CD4-positive, alpha-beta T cell treated with Interleukin-15 for 1 hour (primary cell): ENCODE measurements at regions not wholly inside any gene's neighbourhood (a gene's known extent, or its start where the extent isn't known, plus 50 kb on each side); places are given as distances from the start of the nearest gene placed in this dataset.

Source experiments
- DNase-seq: peaks from one replicate; pipeline ENCODE4 v3.0.0-alpha.2; 2020

DNA sequence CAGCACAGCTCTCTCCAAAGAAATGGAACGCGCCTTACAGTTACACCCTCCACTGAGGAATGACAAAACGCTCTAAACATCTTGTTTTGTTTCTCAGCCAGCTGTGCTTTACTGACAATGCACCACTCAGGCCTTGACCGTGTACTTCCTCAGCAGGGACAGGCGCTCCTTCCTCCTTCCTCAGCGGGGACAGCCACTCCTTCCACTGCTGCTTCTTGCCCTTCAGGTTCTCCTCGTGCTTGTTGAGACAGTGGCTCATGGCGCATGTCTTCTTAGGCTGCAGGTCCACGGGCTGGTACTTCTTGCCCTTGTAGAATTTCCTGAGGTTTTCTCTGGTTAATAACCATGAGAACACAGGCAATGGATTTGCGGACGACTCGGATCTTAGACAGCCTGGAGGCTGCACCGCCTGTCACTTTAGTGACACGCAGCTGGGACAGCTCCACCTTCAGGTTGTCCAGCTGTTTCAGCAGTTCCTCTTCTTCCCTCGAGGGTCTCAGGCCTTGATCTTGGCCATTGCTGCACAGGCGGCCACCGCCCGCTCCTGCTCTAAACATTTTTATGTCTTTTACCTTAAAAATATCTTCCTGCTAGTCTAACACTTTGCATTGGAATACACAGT is 613.8 kb downstream of the BRD1 start:
- DNase-seq: peak; percentile 2

DNA sequence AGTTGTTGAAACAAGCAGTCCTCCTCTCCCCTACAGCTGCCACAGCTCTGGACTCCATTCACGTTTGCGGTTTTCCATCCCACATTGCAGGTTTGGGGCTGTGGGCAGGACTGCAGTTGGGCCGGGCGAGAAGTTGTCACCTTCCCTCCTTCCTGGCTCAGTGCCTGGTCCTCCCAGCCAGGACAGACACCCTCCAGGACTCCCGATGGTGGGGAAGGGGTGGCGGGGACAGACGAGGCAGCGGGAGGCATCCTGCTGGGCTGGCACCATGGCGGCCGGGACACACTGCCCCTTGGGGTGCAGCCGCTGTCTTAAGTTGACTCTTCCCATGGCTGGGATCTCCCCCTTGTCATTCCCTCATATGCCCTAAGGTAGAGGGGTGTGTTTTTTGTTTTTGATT is 615.2 kb downstream of the BRD1 start:
- peak; percentile 13 for DNase-seq

DNA sequence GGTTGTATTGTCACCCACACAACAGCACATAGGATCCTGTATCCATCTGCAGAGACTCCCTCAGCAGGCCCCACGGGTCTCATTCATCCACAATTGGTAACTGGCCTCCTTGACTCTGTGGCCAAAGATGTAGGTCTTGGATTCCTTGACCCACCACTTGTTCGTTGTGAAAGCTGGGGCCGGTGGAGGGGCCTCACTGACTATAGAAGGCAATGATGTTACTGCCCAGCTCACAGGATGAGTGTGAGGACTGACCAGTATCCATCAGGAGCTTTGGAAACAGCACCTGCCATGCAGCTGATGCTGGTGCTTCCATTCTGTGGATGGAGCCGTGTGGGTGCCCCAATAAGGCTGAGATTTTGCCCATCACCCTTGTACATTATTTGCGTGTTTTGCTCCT is 615.7 kb downstream of the BRD1 start:
- no peak for DNase-seq

DNA sequence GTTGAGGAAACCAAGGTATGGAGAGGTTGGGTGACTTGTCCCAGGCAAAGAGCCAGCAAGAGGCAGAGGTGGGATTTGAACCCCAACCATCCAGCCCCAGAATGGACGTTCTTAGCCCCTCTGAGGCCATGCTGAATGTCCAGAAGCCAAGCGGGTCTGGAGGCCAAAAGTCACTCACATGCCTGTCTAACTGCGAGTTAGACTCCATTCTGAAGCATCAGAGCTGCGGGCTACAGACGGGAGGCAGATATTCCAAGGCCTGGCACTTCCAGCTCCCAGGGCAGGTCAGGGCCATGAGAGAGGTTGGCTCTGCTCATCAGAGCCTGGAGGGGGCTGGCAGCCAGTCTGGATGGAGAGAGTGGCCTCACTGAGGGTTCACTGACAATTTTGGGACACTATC is 616.5 kb downstream of the BRD1 start:
- peak; percentile 5 for DNase-seq

DNA sequence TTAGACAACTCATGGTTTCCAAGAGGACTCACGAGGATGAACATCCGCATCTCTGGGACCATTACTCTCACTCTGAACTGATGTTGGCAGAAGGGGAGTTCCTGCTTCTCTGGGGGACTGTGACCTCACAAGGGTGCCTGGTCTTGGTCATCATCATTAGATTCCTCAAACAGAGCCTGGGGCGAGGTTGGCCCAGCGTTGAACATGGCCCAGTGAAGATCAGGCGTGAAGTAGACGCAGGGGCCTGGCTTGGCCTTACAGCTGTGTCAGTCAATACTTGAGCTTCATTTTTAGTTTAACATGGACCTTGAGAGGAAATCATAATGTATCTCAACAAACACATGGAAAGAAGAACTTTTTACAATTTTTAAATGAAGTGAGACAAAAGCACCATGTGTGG is 617.1 kb downstream of the BRD1 start:
- DNase-seq: no peak

DNA sequence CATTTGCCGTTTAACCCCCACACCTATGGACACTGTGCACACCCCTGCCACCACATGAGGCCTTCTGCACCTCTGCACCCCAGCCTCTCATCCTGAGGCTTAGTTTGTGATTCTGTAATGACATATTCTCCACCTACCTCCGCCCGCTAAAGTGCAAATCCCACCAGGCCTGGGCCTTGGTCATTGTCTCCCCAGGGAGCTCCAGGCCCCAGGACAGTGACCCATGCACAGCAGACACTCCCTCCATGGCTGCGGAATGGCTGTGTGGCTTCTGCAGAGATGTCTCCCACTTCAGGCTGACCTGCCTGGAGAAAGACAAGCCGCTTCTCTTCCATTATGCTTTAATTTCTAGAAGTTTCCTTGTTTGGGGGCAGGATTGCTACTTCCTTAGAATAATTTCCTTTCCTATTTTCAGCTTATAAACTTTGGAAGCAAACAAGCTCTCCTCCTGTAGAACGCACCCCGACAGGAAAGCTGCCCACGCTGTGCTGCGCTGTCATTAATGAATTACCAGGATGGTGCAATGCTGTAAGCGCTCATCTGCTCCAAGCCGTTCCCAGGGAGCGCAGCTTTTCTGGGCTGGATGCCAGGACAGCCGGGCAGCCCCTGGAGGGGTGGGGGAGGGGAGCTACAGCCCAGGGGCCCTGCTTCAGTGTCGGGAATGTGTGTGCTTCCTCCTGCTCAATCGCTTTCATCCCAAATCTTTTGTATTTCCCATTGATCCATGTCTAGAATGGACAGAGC is 618.0 kb downstream of the BRD1 start:
- peak; percentile 1 for DNase-seq

DNA sequence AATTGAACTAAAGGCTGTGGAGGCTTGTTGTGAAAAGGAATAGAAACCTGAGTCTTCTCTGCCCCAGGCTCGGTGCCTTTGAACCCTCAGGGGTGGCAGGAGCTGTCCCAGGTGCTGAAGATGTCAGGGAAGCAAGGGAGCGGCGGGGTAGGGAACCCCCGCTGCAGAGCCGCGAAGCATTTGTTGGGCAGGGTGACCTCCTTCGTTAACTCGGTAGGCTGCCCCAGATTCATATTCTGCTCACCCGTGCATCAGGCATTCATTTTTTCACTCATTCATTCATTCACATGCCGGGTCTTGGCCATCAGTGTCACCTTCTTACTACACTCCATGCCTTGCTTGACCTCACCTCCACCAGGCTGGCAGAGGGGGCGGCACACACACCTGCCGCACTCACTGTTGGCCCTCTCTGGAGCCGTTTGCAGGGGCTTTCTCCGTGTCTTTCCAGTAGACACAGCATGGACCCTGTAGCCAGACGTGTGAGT is 618.9 kb downstream of the BRD1 start:
- DNase-seq: peak; percentile 13

DNA sequence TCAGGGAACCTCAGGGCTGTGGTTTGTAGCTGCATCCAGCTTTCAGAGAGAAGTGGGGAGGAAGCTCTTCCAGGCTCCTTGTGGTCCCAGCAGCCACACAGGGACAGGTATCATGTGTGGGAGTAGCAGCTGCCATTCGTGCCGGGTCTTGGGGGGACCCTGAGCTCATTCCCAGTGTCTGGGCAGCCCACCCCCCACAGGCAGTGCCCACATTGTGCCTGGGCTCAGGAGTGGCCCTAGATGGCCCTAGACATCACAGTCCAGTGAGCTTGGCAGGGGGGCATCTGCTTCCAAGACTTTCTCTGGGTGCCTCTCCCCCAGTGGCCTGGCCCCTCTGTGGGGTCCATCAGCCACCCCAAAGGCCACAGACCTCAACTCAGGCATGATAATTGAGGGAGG is 619.7 kb downstream of the BRD1 start:
- DNase-seq: peak; percentile 14

DNA sequence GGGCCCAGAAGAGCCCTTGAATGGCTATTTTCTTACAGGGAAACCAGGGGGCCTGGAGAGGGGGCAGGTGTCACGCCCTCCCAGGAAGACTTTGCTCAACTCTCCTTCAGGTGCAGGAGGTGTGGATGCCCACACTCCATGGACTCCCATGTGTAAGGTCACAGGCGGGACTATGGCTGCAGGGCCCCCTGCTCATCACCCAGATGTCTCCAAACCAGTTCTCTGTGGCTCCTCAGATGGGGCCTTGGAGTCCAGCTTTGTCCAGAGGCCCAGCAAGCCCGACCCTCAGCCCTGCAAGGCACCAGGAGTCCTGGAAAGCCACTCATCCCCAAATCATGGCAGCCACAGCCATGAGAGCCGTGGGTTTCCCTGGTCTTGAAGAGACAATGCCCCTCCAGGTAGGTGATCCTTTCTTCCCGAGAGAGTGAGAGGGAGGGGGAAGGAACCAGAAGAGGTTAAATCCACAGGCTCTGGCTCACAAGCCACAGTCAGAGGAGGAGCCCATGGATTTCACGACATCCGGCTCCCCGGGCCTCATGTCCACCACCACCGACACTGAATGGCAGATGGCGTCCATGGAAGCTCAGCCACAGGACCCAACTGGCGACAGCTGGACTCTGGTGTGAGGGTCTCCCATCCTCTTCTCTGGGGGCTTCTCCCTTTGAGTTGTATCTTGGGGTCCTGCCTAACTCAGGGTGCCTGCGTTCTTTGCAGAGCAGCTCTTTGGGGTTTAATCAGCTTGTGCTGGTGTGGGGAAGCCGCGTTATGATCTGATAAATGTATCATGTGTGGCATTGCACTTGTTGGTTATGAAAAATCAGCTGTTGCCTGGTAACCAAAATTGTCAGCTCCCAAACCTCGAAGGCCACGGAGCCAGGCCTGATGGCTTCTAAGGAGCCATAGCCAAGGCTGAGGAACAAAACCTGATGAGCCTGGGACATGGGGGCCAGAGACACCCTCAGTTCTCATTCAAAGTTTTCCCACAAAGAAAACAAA is 620.4 kb downstream of the BRD1 start:
- peak; percentile 14 for DNase-seq

DNA sequence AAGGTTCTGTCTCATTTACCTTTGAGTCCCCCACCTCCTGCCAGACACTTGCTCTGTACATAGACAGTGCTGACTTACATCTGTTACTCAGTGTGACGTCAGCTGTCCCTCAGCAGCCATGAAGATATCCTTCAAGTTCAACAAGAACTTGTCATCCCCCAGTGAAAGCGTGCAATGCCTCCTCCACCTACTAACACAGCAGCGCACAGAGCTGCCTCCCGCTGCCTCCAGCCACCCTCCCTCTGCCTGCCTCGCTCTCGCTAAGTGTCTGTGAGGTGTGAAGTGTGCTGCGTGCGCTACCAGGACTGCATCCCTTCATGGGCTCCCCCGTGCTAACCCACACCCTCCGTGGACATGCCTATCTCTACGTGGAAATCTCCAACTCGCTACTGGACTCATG is 621.4 kb downstream of the BRD1 start:
- peak; percentile 4 for DNase-seq

DNA sequence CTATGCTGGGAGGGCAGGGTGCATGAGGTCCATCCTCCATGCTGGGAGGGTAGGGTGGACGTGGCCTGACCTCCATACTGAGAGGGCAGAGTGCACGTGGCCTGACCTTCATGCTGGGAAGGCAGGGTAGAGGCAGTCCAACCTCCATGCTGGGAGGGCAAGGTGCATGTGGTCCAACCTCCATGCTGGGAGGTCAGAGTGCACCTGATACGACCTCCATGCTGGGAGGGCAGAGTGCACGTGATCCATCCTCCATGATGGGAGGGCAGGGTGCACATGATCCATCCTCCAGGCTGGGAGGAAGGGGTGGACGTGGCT is 622.2 kb downstream of the BRD1 start:
- peak; percentile 1 for DNase-seq

DNA sequence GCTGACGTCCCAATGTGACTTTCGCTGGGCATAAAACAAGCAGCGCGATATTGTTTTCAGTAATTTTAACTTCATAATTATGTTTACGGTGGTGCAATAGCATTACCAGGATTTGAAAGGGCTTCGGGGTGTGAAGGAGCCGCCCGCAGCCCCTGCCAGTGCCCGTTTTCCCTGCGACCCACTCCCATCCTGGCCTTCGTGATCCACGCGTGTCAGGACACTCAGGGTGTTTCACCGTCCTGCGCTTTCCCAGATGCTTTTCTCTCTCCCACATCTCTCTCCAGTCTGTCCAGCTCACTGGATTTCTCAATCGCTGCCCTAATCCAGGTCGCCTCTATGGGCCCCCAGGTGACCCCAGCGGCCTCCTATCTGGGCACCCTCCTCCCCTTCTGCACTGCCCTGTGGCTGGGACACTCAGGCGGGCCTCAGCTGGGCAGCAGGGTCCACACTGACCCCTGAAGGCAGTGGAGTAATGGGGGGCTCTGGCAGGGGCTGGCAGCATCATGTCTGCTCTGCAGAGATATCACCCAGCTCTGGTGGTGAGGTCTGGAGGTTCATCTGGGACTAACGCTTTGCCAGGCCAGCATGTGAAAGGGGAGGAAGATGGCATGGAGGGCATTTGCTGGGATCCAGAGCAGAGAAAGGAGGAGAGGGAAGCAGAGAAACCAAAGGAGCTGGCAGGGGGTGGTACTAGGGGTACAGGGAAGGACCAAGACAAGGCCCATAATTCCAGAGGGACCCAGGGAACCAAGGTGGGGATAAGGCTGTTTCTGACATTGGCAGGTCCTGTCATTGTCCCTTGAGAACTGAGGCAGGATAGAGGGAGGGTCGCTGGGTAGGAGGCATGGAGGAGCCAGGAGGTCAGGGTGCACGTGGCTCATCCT is 622.8 kb downstream of the BRD1 start:
- peak; percentile 7 for DNase-seq

DNA sequence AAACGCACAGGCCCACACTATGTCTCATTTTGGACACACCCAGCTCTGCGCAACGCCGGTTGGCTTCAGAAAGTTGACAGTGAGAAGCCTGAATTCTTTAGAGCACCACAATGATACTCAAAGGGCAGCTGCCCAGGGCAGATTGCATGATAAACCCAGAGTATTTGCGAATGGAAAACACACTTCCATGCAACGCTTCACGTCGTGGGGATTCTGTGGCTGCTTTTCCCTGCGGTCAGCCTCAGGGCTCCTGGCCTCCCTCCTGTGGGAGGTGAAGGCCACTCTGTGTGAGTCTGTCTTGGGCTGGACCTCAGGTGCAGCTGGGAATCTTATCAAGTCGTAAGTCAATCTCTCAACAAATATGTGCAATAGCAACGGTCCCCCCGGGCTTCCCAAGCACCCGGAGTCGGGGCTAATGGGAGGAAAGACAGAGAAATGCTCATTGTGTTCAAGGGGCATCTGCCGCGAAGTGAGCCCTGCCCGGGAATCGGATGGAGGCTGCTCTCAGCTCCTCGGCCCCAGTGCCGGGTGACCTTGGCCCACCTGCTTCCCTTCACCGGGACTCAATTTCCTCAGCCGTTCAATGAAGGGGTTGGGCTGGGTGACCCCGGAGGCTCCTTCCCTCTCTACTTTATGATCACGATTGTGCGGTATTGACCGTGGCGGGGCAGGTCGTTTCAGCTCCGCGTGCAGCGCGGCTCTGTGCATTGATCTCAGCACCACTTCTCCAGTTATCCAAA is 623.6 kb downstream of the BRD1 start:
- DNase-seq: peak; percentile 4

DNA sequence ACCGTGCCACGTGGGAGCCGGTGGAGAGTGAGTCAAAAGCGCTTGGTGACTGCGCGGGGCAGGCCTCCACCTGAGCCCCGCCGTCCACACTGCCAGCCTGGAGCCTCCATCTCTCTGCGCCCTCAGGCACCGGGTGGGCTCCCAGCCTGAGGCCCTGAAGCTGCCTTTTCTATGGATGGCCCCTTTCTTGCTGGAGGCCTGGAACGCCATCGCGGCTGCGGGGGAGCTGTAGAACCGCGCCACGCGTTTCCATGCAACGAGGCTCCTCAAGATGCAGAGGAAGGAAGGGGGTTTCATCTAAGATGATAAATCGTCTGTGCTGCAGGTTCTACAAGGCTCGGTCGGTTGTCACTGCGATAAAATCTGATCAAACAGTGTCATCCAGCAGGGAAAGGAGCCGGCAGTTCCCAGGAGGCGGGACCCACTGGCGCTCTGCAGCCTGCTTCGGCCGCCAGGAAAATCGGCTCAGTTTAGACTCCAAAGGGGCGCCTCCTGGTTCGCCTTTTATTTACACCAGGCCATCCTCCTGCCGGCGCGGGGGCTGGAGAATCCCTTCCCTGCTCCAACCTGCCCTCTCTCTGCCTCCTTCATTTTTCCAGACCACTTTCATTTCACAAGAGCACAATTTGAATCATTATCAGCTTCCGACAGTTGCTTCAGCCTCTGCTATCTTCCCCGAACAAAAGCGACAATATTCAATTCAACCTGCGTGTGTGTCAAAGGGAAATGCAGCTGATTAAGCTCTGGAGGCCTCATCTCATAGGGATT is 624.4 kb downstream of the BRD1 start:
- peak; percentile 5 for DNase-seq

DNA sequence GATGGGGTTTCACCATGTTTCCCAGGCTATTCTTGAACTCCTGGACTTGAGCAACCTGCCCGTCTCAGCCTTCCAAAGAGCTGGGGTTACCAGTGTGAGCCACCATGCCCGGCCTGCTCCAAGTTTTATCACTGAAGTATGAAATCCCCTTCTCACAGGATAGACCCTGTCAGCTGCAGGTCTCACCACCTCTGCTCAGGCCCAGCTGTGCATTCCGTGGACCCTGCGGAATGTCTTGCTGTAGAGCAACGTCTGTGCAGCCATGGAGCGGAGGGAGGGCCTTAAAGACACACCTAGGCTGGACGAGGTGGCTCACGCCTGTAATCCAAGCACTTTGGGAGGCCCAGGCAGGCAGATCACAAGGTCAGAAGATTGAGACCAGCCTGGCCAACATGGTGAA is 625.4 kb downstream of the BRD1 start:
- peak; percentile 5 for DNase-seq

DNA sequence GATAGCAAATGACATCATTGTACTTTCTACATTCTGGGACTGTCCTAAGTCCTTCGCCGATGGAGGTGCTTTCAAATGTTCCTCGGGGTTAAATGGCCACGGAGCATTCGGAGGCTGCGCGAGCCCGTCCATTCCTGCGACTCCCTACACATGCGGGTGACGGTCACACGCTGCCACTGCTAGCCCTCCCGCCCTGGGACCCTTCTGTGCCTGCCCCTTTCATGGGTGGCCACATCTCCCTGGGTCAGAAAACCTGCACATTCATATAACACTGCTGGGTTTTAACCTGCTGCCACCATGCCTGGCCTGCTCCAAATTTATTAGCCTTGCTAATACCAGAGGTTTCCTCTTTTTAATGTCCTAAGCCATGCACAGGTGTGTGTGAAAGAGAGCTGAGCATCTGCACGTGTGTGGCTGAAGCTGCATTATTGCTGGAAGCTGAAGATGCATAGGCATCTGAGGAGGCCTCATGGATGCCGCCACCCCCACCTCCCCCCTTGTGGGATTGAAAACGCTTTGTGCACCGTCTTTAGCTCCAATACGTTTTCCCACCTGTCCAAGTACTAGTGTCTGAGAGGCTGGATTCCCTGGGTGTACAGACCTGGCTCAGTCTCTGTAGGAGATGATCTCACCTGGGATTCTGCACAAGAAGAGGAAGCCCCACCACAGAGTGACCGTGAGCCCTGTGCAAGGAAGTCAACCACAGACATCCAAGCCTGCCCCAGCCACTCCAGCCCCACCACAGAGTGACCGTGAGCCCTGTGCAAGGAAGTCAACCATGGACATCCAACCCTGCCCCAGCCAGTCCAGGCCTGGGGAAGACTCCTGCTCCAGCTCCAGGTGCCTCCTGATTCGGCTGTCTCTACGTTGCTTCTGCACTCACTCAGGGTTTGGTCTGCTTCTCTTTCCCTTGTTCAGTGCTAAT is 626.4 kb downstream of the BRD1 start:
- DNase-seq: peak; percentile 12

DNA sequence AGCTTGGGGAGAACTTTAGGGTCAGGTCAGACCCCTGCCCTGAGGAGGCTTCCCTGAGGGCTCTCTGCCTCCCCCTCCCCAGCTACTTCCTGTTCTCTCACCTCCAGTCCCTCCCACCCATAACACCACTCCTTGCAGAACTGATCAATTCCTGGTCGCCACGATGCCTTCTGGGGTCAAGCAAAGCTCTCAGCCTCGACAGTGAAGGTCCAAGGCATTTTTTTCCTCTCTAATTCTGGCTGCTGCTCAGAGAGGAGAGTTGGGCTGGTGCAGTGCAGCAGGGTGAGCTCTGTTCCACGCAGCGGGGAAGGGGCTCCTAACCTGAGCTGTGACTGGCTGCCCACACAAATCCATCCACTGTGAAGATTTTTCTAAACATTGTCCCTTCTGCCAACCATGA is 628.4 kb downstream of the BRD1 start:
- peak; percentile 10 for DNase-seq

DNA sequence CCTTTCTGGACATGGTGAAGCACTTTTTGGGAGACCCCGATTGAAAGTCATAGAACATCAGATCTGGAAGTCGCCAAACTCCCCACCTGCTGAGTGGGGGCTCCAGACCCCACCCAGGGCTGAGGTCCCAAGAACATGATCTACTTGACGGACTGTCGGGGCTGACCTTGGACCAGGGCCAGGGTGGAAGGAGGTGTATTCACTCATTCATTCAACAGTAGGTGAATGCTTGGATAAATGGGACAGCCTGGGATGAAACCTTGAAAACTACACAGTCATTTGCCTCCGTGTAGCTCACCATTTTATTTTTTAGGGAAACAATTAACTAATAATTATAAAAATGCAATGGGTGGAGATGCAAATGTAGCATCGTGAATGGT is 629.0 kb downstream of the BRD1 start:
- peak; percentile 2 for DNase-seq

DNA sequence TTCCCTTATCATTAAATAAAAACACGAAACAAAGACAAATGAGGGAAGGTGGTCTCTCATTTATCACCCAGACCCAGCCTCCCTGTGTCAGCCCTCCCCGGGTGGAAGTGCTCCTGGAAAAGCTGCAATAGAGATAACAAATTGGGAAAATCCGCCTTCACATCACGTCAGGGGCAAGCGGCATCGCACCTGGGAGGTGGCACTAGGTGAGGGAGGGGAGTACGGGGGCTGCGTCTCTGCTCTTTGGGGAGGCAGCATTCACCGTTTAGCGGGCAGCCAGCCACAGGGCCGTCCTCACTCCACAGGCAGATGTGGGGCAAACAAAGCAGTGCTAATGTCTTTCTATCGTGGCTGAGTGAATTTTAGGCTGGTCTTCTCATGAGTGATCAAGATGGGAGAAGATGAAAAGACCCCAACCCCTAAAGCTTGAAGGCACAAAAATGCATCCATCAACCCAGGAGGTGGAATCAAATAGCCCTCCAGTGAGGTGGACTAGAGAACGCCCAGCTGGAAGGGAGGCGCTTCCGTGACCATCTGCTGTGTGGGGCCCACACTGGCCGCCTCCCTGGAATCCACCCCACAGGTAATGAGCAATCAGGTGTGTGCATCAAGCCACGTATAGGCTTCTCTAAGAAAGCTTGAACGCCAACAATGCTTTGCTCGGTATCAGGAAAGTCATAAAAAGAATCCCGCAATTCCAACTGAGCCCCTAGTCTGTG is 629.5 kb downstream of the BRD1 start:
- peak; percentile 15 for DNase-seq
